HG03571 (cell line): ENCODE measurements at regions not wholly inside any gene's neighbourhood (a gene's known extent, or its start where the extent isn't known, plus 50 kb on each side); places are given as distances from the start of the nearest gene placed in this dataset.

Source experiments
- ATAC-seq: cut with Tn5 transposase; IDR thresholded peaks from one replicate; pipeline ENCODE4 v1.9.1; 2021; ENCODE audit not compliant: unreplicated experiment

DNA sequence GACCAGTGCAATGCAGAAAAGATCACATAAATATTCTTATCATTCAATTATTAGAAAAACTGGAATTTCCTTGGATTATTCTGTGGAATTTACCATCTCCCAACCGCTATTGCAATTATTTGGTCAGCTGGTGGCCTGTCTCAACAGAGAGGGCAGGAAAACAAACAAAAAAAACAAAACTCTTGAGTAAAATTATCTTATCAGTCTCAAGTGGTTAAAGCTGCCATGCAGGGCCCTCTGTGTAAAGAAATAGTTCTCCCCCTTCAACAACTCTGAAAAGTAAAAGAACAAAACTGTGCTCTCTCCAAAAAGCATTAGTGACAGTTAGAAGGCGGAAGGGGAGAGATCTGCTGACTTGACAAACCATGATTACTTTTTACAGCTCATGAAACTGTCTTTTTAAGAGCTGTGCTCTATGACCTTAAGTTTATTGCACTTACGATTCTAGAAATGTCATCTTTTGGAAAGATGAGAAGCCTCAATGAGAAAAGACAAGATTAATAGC is 152.3 kb downstream of the DLEU7 start:
- no peak for ATAC-seq

DNA sequence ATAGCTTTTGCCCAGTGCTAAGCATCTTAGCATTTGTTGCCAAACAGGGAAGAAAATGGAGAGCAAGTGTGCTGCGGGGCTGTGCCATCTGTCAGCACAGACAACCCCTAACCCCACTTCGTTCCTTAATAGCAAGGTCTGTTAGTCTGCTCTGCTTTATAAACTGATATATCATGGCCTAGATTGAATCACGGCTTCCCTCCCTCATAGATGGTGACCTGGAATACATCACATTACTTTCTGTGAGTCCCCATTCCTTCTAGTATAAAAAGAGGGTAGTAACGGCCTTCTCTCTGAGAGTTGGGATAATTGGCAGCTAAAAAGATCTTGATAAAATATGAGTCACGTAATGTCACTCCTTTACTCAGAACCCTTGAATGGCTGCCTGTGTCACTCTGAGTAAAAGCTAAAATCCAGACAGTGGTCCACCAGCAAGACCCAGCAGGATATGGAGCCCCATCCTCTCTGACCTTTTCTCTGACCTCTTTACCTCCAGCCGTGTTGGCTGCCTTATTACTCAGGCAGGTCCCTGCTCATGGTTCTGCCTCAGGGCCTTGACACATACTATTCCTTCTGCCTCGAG is 151.7 kb downstream of the DLEU7 start:
- ATAC-seq = no peak

DNA sequence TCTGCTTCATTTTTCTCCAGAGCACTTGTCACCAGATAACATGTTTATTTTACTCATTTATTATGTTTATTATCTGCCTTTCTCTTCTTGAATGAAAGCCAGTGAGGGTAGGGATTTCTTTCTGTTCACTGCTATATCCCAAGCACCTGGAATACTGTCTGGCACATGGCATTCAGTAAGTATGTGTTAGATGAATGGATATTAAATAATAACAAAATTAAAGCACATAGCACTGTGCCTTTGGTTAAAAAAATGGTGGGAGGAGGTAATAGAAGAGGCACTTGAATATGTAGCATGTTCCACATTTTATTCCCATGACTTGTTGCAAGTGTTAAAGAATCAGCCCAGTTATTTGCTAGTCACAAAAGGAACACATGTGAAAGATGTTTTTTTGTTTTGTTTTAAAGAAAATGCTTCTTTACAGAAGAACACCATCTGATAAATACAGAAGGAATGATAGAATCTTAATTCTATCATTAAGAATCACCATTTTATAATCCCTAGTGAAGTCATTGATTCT is 151.0 kb downstream of the DLEU7 start:
- ATAC-seq = no peak

DNA sequence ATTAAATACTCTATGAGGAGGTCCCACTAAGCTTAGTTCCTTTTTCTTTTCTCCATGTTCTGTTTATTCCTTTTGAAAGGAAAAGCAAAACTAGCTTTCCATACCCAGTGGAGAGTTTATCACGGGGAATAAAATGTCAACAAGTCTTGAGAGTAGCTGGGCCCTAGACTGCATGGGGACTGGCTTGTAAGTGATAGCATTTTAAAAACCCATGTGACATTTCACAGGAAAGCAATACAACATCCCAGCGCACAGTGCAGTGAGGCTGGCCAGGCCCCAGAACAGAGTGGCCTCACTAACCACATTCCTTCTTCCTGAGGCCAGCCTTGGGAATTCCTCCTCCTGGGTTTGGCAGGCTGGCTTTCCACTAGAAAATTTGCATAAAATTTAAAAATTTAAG is 149.8 kb downstream of the DLEU7 start:
- no peak for ATAC-seq

GRCh38 chr13:50697746-50698539 is 145.5 kb downstream of the DLEU7 start:
- no peak for ATAC-seq

DNA sequence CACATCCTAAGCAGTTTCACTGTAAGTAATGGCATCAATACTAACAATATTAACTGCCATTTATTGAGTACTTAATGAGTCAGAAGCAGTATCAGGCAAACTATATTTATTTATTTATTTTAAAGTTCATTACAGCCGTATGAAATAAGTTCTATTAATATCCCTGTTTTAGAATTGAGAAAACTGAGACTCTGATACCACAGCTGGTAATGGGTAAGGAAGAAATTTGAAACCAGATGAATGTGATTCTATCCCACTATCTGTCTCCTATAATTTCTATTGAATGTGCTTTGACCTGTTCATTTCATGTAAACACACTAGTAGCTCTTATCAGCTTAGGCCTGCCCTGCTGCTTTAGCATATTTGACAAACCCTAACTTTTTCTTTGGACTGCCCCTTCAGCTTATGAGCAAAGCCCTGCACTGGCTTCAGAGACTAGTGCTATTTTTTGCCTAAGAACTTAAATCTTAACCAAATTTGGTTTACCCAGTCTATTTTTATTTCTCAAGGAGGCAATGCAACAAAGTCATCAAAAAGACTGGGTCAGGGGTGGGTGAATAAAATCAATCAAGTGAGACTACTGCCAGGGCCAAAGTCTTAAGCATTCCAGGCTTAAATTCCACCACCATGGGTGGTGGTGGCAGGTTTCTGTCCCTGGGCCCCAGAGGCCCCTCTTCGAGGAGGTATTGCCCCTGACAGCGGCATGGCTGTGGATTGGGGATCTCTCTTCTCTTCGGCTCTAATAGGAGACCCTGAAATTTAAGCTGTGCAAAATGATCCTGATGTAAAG is 143.4 kb downstream of the DLEU7 start:
- ATAC-seq = no peak

DNA sequence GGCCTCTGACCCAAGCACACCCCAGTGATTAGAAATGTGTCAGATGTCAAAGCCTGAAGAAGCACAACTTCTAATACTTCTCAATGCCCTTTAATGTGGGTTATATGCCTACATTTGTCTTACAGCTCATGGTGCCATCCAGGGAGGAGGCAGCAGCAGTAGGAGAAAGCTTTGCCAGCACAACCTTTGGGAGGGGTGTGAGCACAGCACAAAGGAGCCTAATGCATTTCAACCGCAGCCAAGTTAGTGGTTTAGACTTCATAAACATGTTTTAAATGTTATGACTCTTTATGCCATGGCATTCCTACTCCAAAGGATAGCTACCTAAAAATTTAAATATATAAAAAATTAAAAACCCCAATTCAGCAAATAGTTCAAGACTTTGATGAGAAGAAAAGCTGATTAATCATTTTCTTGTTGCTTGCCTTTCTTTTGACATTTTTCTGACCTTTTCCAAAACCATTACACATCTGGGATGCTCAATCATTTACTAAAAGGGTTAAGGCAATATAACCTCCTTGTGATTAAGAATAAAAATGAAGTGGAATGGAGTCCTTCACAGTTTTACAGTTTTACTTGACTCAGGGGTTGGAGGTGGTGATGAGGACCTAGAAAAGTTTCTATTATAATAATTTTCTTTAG is 142.7 kb downstream of the DLEU7 start:
- ATAC-seq = no peak

- ATAC-seq = no peak
These were observed 142.0 kb downstream of the DLEU7 start for GRCh38 chr13:50701469-50701868.

- no peak for ATAC-seq
These were observed 137.0 kb downstream of the DLEU7 start for GRCh38 chr13:50706505-50706904.

DNA sequence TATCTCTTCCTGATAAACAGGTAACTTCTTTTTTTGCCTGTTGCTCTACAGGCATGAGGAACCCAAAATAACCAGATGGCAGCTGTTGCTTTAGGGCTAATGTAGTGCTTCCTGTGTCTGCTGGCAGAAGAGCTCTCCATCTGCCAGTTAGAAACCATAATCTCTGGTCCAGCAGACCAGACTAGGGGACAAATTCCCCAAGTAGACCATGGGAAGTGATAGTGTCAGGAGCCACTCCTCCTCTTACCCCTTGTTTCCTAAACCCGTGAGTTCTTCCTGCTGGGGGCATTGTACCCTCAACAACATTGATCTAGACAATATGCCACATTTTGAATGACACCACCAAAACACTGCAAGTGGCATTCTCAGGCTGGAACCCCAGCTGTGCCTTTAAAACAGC is 135.9 kb downstream of the DLEU7 start:
- ATAC-seq = no peak

DNA sequence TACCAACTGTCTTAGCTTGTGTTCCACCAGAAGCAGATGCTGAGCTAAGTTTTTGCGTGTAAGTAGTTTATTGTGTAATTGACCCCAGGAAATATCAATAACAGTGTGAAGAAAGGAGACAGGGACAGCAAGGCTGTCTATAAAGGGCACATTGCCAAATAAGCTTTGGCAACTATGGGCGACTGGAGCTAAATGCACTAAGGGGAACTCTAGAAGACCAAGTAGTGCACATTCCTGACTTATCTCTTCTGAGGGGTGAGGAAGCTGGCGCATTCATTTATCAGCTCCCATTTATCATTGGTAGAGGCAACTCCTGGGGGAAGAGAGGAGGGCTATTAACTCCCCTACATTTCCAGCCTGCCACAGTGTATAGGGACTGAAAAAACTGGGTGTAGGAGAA is 135.0 kb downstream of the DLEU7 start:
- ATAC-seq = no peak

- no peak for ATAC-seq
These were observed 134.4 kb downstream of the DLEU7 start for GRCh38 chr13:50709058-50709457.

DNA sequence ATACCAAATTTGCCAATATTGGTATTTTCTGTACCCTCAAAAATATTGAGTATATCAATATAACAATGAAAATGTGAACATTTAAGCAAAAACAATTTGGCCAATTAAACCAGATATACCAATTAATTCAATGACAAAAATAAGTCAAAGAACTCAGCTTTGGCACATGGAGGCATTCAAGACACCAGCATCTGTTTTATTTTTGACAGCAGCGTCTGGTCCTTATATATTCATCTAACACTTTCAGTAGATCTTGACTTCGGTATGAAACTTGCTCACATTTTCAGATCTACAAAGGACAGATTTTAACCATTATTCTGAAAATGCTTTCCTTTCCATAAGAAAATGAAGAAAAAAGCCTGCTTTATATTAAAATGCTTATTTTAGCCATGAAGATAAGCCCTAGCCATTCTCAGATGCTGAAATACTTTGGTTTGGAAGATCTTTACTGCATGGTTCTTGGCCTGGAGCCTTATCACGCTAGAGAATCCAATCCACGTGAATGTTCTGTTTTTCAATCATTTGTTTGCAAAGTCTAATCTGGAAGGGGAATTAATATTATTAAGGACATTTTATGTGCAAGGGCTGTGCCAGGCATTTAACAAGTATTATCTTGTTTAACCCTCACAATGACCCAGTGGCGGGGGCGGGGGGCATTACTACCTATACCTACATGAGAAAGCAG is 132.2 kb downstream of the DLEU7 start:
- no peak for ATAC-seq

- ATAC-seq = no peak
These were observed 131.5 kb downstream of the DLEU7 start for GRCh38 chr13:50711996-50712395.

GRCh38 chr13:50712456-50712855 is 131.0 kb downstream of the DLEU7 start:
- no peak for ATAC-seq

DNA sequence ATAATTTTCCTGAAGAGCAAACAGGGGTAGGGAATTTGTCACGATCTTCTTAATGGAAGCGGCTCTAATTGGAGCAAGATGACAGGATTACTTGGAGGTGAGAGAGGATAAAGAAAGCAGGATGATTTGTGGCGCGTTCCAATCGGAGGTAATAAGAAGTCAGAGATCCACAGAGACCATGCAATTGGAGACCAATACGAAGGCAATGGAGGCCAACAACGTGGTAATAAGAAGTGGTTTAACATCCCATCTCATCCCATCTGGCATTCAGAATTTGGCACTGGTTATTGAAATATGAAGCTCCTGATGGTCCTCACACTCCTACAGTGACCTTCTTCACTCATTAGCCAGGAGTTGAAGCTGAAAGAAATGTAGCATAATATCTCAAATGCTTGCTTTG is 130.6 kb downstream of the DLEU7 start:
- no peak for ATAC-seq

GRCh38 chr13:50713523-50714248 is 129.8 kb downstream of the DLEU7 start:
- no peak for ATAC-seq

DNA sequence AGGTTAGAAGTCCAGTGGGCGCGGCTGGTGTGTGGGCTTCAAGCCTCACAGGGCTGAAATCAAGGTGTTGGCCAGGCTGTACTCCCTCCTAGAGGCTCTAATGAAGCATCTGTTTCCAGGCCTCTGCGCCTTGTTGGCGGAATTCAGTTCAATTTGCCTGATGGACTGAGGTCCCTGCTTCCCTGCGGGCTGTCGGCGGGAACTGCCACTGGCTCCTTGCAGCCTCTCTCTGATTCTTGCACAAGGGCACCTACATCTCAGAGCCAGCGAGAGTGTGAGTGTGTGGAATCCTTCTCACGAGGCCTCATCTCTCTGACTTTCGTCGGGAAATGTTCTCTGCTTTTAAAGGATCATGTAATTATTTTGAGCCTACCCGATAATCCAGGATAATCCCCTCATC is 128.6 kb downstream of the DLEU7 start:
- no peak for ATAC-seq

DNA sequence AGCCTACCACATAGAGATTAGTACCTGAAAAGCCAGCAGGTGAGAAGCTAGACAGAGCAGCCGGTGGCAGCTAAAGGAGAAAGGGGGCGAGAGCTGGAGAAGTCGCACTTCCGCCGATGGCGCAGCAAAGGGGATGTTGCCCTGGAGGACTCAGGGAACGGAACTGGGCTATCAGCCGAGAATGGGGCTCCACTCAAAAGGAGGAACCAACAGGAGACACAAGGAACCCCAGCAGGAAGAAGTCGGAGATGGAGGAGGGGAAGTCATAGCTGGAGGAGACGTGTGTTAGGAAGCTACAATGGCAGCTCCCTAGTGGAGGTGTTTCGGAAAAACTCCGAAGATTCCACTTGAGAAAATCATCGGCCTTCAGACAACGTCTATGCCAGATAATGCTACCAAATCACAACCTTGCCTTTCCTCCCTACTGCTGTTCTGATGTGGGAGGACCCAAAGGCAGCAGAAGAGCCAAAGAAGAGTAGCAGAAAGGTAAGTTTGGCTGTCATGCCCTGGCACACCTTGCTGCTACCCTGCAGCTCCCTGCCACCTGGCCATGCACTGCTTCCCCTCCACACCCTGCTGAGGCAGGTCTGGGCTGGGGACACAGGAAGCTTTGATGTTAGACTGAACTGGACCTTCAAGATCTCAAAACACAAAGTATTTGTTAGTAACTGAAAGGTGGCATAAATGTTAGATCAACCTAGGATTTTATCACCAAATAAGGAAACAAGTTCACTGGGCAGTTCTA is 127.9 kb downstream of the DLEU7 start:
- ATAC-seq = no peak
